ENCODE measurements at regions not wholly inside any gene's neighbourhood (a gene's known extent, or its start where the extent isn't known, plus 50 kb on each side); places are given as distances from the start of the nearest gene placed in this dataset.
"Not testable (repeated sequence)": the region's sequence is repeated elsewhere in the genome, so short reads cannot be mapped to it uniquely, and the experiment has no call there.

DNA sequence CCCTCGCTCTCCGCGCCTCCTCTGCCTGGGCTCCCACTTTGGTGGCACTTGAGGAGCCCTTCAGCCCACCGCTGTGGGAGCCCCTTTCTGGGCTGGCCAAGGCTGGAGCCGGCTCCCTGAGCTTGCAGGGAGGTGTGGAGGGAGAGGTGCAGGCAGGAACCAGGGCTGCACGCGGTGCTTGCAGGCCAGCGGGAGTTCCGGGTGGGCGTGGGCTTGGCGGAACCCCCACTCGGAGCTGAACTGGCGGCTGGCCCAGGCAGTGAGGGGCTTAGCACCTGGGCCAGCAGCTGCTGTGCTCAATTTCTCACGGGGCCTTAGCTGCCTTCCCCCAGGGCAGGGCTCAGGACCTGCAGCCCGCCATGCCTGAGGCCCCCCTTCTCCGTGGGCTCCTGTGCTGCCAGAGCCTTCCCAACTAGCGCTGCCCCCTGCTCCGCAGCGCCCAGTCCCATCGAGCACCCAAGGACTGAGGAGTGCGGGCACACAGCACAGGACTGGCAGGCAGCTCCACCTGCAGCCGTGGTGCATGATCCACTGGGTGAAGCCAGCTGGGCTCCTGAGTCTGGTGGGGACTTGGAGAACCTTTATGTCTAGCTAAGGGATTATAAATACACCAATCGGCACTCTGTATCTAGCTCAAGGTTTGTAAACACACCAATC, 200.2 kb upstream of the RIMS1 start:
- TF ChIP-seq, protein P1, sequence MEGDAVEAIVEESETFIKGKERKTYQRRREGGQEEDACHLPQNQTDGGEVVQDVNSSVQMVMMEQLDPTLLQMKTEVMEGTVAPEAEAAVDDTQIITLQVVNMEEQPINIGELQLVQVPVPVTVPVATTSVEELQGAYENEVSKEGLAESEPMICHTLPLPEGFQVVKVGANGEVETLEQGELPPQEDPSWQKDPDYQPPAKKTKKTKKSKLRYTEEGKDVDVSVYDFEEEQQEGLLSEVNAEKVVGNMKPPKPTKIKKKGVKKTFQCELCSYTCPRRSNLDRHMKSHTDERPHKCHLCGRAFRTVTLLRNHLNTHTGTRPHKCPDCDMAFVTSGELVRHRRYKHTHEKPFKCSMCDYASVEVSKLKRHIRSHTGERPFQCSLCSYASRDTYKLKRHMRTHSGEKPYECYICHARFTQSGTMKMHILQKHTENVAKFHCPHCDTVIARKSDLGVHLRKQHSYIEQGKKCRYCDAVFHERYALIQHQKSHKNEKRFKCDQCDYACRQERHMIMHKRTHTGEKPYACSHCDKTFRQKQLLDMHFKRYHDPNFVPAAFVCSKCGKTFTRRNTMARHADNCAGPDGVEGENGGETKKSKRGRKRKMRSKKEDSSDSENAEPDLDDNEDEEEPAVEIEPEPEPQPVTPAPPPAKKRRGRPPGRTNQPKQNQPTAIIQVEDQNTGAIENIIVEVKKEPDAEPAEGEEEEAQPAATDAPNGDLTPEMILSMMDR (IDR thresholded peaks at IDR 0.05; ENCODE audit: low read depth, low read length), result not testable (repeated sequence)
- TF ChIP-seq EZH2phosphoT487 (IDR thresholded peaks at IDR 0.05; ENCODE audit: low read depth), result not testable (repeated sequence)
